SK-N-MC (cell line): ENCODE measurements at regions not wholly inside any gene's neighbourhood (a gene's known extent, or its start where the extent isn't known, plus 50 kb on each side); places are given as distances from the start of the nearest gene placed in this dataset.

Experiments
- DNase-seq: peaks from one replicate; pipeline ENCODE4 v3.0.0-alpha.2; 2011; ENCODE audit warnings: low read depth, low spot score
- H3K27ac ChIP-seq: fragments of 200-600 bp; sonication (generic); 2 replicates; pipeline ENCODE4 v1.5.1; 2016; ENCODE audit warnings: mixed run types
- H3K36me3 ChIP-seq: fragments of 200-600 bp; sonication (generic); 2 replicates; pipeline ENCODE4 v1.6.1; 2017; ENCODE audit warnings: antibody characterized with exemption, low read length, mixed read lengths; ENCODE audit not compliant: insufficient read depth
- H3K4me3 ChIP-seq: fragments of 200-600 bp; sonication (generic); 2 replicates; pipeline ENCODE4 v1.5.1; 2016
- H3K9ac ChIP-seq: fragments of 200-600 bp; sonication (generic); 2 replicates; pipeline ENCODE4 v1.8.0; 2017; ENCODE audit warnings: mixed run types, mixed read lengths; ENCODE audit not compliant: insufficient read length
- H3K9me3 ChIP-seq: fragments of 200-600 bp; sonication (generic); 2 replicates; pipeline ENCODE4 v1.6.1; 2017; ENCODE audit warnings: low read depth, mild to moderate bottlenecking, antibody characterized with exemption, low read length, moderate library complexity, mixed read lengths
- EZH2 ChIP-seq: fragments of 200-600 bp; sonication (generic); IDR thresholded peaks from one replicate; pipeline ENCODE4 v1.6.1; 2017; ENCODE audit warnings: antibody characterized with exemption
- FOXP2 ChIP-seq: optimal IDR thresholded peaks from 2 replicates; pipeline ENCODE3; 2011; ENCODE audit warnings: mild to moderate bottlenecking, moderate library complexity; ENCODE audit not compliant: insufficient read depth; ENCODE audit errors: extremely low read length, control extremely low read depth
- POLR2AphosphoS5 ChIP-seq: IDR thresholded peaks from 2 replicates; pipeline ENCODE4 v1.6.1; 2012; ENCODE audit warnings: mild to moderate bottlenecking, low read depth, low read length, borderline replicate concordance

GRCh38 chr19:32166238-32166637 lies 179.2 kb upstream of the ZNF507 start:
- Histone ChIP-seq H3K9ac (no peak overlapping the region), H3K36me3 (no peaks in the 10 kb centered on the region), H3K4me3 (no peak overlapping the region), H3K9me3 (no peaks in the 10 kb centered on the region), H3K27ac (no peak overlapping the region)
- DNase-seq: no peak
- TF ChIP-seq POLR2AphosphoS5: no peak
- no peak for TF ChIP-seq FOXP2
- no peak for TF ChIP-seq EZH2

GRCh38 chr19:32168111-32168510 lies 177.3 kb upstream of the ZNF507 start:
- Histone ChIP-seq H3K4me3 (no peak overlapping the region), H3K36me3 (no peaks in the 10 kb centered on the region), H3K9me3 (no peaks in the 10 kb centered on the region), H3K27ac (no peak overlapping the region), H3K9ac (no peak overlapping the region)
- no peak for DNase-seq
- TF ChIP-seq EZH2 (no peak), FOXP2 (no peak), POLR2AphosphoS5 (no peak)

- Histone ChIP-seq H3K4me3 (no peak overlapping the region), H3K36me3 (no peaks in the 10 kb centered on the region), H3K9me3 (no peaks in the 10 kb centered on the region), H3K9ac (no peak overlapping the region), H3K27ac (no peak overlapping the region)
- no peak for TF ChIP-seq FOXP2
- TF ChIP-seq EZH2: no peak
- TF ChIP-seq POLR2AphosphoS5: no peak
- DNase-seq: no peak
Measured at GRCh38 chr19:32168606-32169005, 176.8 kb upstream of the ZNF507 start.

- DNase-seq: no peak
Measured at GRCh38 chr19:32171719-32172151, 173.7 kb upstream of the ZNF507 start.

GRCh38 chr19:32172566-32173160 lies 172.7 kb upstream of the ZNF507 start:
- H3K36me3 ChIP-seq: no peaks in the 10 kb centered on the region
- H3K9me3 ChIP-seq: no peaks in the 10 kb centered on the region
- no peak overlapping the region for H3K9ac ChIP-seq
- peak overlapping the region; percentile 51 for H3K27ac ChIP-seq
- no peak for DNase-seq
- TF ChIP-seq FOXP2 (no peak), EZH2 (no peak), POLR2AphosphoS5 (no peak)
- no peak overlapping the region for H3K4me3 ChIP-seq

More at GRCh38 chr19:32171719-32172151, 173.7 kb upstream of the ZNF507 start:
- peak overlapping the region; percentile 2 for H3K9ac ChIP-seq
- H3K27ac ChIP-seq: peak overlapping the region; percentile 51
- no peak overlapping the region for H3K4me3 ChIP-seq
- no peak for TF ChIP-seq EZH2
- no peak for TF ChIP-seq POLR2AphosphoS5
- TF ChIP-seq FOXP2: no peak
- no peaks in the 10 kb centered on the region for H3K9me3 ChIP-seq
- H3K36me3 ChIP-seq: no peaks in the 10 kb centered on the region

- no peak overlapping the region for H3K4me3 ChIP-seq
- H3K27ac ChIP-seq: peak overlapping the region; percentile 46; the same call in 1 of the 2 replicates
- H3K9ac ChIP-seq: no peak overlapping the region
- no peaks in the 10 kb centered on the region for H3K36me3 ChIP-seq
- TF ChIP-seq EZH2 (no peak), POLR2AphosphoS5 (no peak), FOXP2 (no peak)
- no peak for DNase-seq
- no peaks in the 10 kb centered on the region for H3K9me3 ChIP-seq
Measured at GRCh38 chr19:32173836-32174235, 171.6 kb upstream of the ZNF507 start.

GRCh38 chr19:32174386-32175113 lies 170.9 kb upstream of the ZNF507 start:
- no peak for TF ChIP-seq EZH2
- TF ChIP-seq FOXP2: no peak
- TF ChIP-seq POLR2AphosphoS5: no peak
- Histone ChIP-seq H3K36me3 (no peaks in the 10 kb centered on the region), H3K27ac (peak overlapping the region; percentile 20), H3K4me3 (no peak overlapping the region), H3K9ac (no peak overlapping the region), H3K9me3 (no peaks in the 10 kb centered on the region)
- DNase-seq: peak; percentile 42

GRCh38 chr19:32176591-32176990 lies 168.8 kb upstream of the ZNF507 start:
- Histone ChIP-seq H3K27ac (peak overlapping the region; percentile 95), H3K9me3 (no peaks in the 10 kb centered on the region), H3K4me3 (no peak overlapping the region), H3K36me3 (no peaks in the 10 kb centered on the region), H3K9ac (no peak overlapping the region)
- DNase-seq: no peak
- TF ChIP-seq POLR2AphosphoS5 (no peak), FOXP2 (no peak), EZH2 (no peak)

- TF ChIP-seq POLR2AphosphoS5 (peak; percentile 59; the same call in 1 of the 2 replicates), EZH2 (no peak)
- H3K36me3 ChIP-seq: no peaks in the 10 kb centered on the region
- H3K9ac ChIP-seq: peak overlapping the region; percentile 29
- H3K9me3 ChIP-seq: no peaks in the 10 kb centered on the region
- H3K4me3 ChIP-seq: no peak overlapping the region
- H3K27ac ChIP-seq: peak overlapping the region; percentile 96
- peak; percentile 89 for DNase-seq
Measured at GRCh38 chr19:32177686-32178085, 167.7 kb upstream of the ZNF507 start.
